Endothelial cell of umbilical vein (primary cell): ENCODE measurements at regions not wholly inside any gene's neighbourhood (a gene's known extent, or its start where the extent isn't known, plus 50 kb on each side); places are given as distances from the start of the nearest gene placed in this dataset.

Experiments used
- BruUV-seq: library from RNA; stranded (reverse); fragments of 400-500 nt; replicated peaks from 2 replicates; lab custom pipeline; 2021; lab: Mats Ljungman, UMichigan
- CTCF ChIA-PET: fragments of 300-600, 350-600 bp; sonication (Branson Sonifier 250); formaldehyde crosslinking; loops from one replicate; lab custom pipeline; 2021; ENCODE audit warnings: antibody characterized with exemption, inconsistent platforms; lab: Charles Lee
- POLR2A ChIA-PET: fragments of 300-600, 350-600 bp; sonication (Branson Sonifier 250); formaldehyde crosslinking; loops from one replicate; lab custom pipeline; 2021; ENCODE audit warnings: antibody characterized with exemption, inconsistent platforms; lab: Charles Lee
- DNase-seq: peaks from one replicate; pipeline ENCODE4 v3.0.0-alpha.2; 2011; ENCODE audit warnings: low read depth, low spot score
- FAIRE-seq: peaks from 2 replicates; lab custom pipeline; 2011; peaks lifted over from hg19 to GRCh38; lab: Jason Lieb, UNC
- H2AFZ ChIP-seq: 2 replicates; pipeline ENCODE4 v1.6.0; 2012; ENCODE audit warnings: low read depth, low read length, control low read depth, inconsistent platforms
- H3K27ac ChIP-seq: 2 replicates; pipeline ENCODE4 v1.5.1; 2011; ENCODE audit warnings: low read depth, mild to moderate bottlenecking, control low read depth, low read length, moderate library complexity; ENCODE audit not compliant: insufficient read depth
- H3K27me3 ChIP-seq, 2 experiments: 2 replicates each; pipeline versions ENCODE4 v1.6.0 to v1.6.1; 2011; ENCODE audit warnings: low read length in 2 of 2, mixed read lengths in 1 of 2; ENCODE audit not compliant: control insufficient read depth in 2 of 2, insufficient read depth in 2 of 2
- H3K36me3 ChIP-seq, 2 experiments: 2 replicates in 1 of 2; 3 replicates in 1 of 2; pipeline ENCODE4 v1.5.1; 2011; ENCODE audit warnings: low read length in 2 of 2, mild to moderate bottlenecking in 1 of 2, moderate library complexity in 1 of 2; ENCODE audit not compliant: control insufficient read depth in 2 of 2, insufficient read depth in 2 of 2; ENCODE audit errors: extremely low read depth in 1 of 2
- H3K4me1 ChIP-seq: 3 replicates; pipeline ENCODE4 v1.5.1; 2011; ENCODE audit warnings: mild to moderate bottlenecking, low read length; ENCODE audit not compliant: control insufficient read depth, insufficient read depth; ENCODE audit errors: extremely low read depth
- H3K4me2 ChIP-seq: 2 replicates; pipeline ENCODE4 v1.6.1; 2011; ENCODE audit warnings: low read length, control low read depth, mixed read lengths; ENCODE audit not compliant: insufficient read depth
- H3K4me3 ChIP-seq, 3 experiments: fragments of 200-600 bp in 1 of 3; sonication (generic), shearing (Covaris generic) in 1 of 3; replicated peaks in 1 of 3; 2 replicates each; pipeline ENCODE4 v1.5.1; 2011 to 2016; ENCODE audit warnings: control low read depth in 3 of 3, low read length in 3 of 3, mild to moderate bottlenecking in 2 of 3, inconsistent platforms in 1 of 3, low read depth in 1 of 3, moderate library complexity in 1 of 3; ENCODE audit not compliant: insufficient read depth in 1 of 3
- H3K79me2 ChIP-seq: 2 replicates; pipeline ENCODE4 v1.6.0; 2012; ENCODE audit warnings: low read length, inconsistent platforms; ENCODE audit not compliant: control insufficient read depth, insufficient read depth
- H3K9ac ChIP-seq: replicated peaks from 2 replicates; pipeline ENCODE3; 2011; ENCODE audit warnings: low read length, control low read depth; ENCODE audit not compliant: insufficient read depth; ENCODE audit errors: extremely low read depth
- H3K9me1 ChIP-seq: replicated peaks from 3 replicates; pipeline ENCODE4 v1.6.0; 2011; ENCODE audit warnings: mild to moderate bottlenecking, low read length; ENCODE audit not compliant: control insufficient read depth, insufficient read depth; ENCODE audit errors: extremely low read depth
- H3K9me3 ChIP-seq: replicated peaks from 2 replicates; pipeline ENCODE4 v1.5.1; 2012; ENCODE audit warnings: low read length, inconsistent platforms; ENCODE audit not compliant: control insufficient read depth, insufficient read depth
- H4K20me1 ChIP-seq: replicated peaks from 2 replicates; pipeline ENCODE3; 2011; ENCODE audit warnings: mild to moderate bottlenecking, low read length; ENCODE audit not compliant: control insufficient read depth, insufficient read depth; ENCODE audit errors: extremely low read depth
- CTCF ChIP-seq, 2 donors: IDR thresholded peaks; 1 replicate in 1 of 2; 2 replicates in 1 of 2; pipeline ENCODE4 v1.5.1; 2011; ENCODE audit warnings: low read length in 2 of 2, mild to moderate bottlenecking in 2 of 2, moderate library complexity in 2 of 2, control low read depth in 1 of 2, inconsistent platforms in 1 of 2, low read depth in 1 of 2; ENCODE audit not compliant: insufficient read depth in 1 of 2; ENCODE audit errors: extremely low read depth in 1 of 2
- EZH2 ChIP-seq: IDR thresholded peaks from 2 replicates; pipeline ENCODE4 v1.6.1; 2012; ENCODE audit warnings: borderline replicate concordance, low read depth, mild to moderate bottlenecking, moderate library complexity, low read length, inconsistent platforms; ENCODE audit not compliant: severe bottlenecking
- FOS ChIP-seq: IDR thresholded peaks from 2 replicates; pipeline ENCODE4 v1.6.1; 2011; ENCODE audit warnings: mild to moderate bottlenecking, low read length, moderate library complexity, borderline replicate concordance; ENCODE audit not compliant: insufficient read depth
- GATA2 ChIP-seq: IDR thresholded peaks from 2 replicates; pipeline ENCODE4 v1.7.0; 2011; ENCODE audit warnings: low read depth, mild to moderate bottlenecking, moderate library complexity, mixed read lengths, low read length; ENCODE audit not compliant: insufficient read length, insufficient read depth
- JUN ChIP-seq: IDR thresholded peaks from 2 replicates; pipeline ENCODE4 v1.6.1; 2011; ENCODE audit warnings: borderline replicate concordance, low read depth; ENCODE audit not compliant: insufficient read length, insufficient read depth
- MAX ChIP-seq: IDR thresholded peaks from 2 replicates; pipeline ENCODE4 v1.6.1; 2011; ENCODE audit not compliant: insufficient read depth, insufficient read length
- MYC ChIP-seq: IDR thresholded peaks from one replicate; pipeline ENCODE4 v1.6.1; 2011; ENCODE audit warnings: mild to moderate bottlenecking, low read depth, low read length
- POLR2A ChIP-seq: IDR thresholded peaks from 2 replicates; pipeline ENCODE4 v1.6.1; 2012; ENCODE audit warnings: low read depth, mild to moderate bottlenecking, control low read depth, low read length
- POLR2AphosphoS5 ChIP-seq: IDR thresholded peaks from 2 replicates; pipeline ENCODE4 v1.6.1; 2012; ENCODE audit warnings: low read depth, mild to moderate bottlenecking, control low read depth, low read length, moderate library complexity; ENCODE audit not compliant: insufficient read depth
- dilution Hi-C: fragments of 300-500 bp; cut with MboI; formaldehyde crosslinking; loops from one replicate; pipeline ENCODE4 v1.15.0; 2019; ENCODE audit warnings: low sequenced_read_pairs; ENCODE audit not compliant: extremely low pct_ligation_motif_present
- intact Hi-C: fragments of 100-400 bp; cut with micrococcal nuclease; formaldehyde crosslinking; loops from one replicate; pipeline ENCODE4 v1.10.0; 2022

GRCh38 chr6:26183237-26183580, 96.0 kb downstream of the HFE start:
- Histone ChIP-seq H3K27me3 (no peaks in the 10 kb centered on the region), H3K4me2 (peak overlapping the region; percentile 95), H3K4me1 (peaks cover 16% of the 10 kb centered on the region), H3K27ac (peak overlapping the region; percentile 43), H4K20me1 (no peaks in the 10 kb centered on the region), H3K9me3 (no peaks in the 10 kb centered on the region), H3K36me3 (no peaks in the 10 kb centered on the region), H3K9me1 (no peaks in the 10 kb centered on the region), H3K9ac (peak overlapping the region; percentile 25), H3K4me3 (peak overlapping the region; percentile 19 to 66 (median 21)), H3K79me2 (no peaks in the 10 kb centered on the region), H2AFZ (peak overlapping the region; percentile 91)
- no TSS peak for BruUV-seq
- TF ChIP-seq JUN (no peak), POLR2A (no peak), MAX (no peak), EZH2 (no peak), GATA2 (no peak), FOS (no peak), CTCF (IDR thresholded peaks at IDR 0.05; ENCODE audit: extremely low read depth in 1 of 2, insufficient read depth in 1 of 2, low read depth in 1 of 2, low read length in 2 of 2) (no peak), POLR2AphosphoS5 (no peak), MYC (no peak)
- ChIA-PET CTCF (interaction anchor here (1.0 to 2.6 kb wide), 11 partner anchors 10 to 413 kb away, joined by 3 to 25 read pairs (median 12); partner anchors contain the start of gene ABT1), POLR2A (interaction anchor here (0.6 to 3.0 kb wide), 13 partner anchors 10 to 162 kb away, joined by 3 to 60 read pairs (median 5); a partner anchor contains a TSS)
- intact Hi-C loops (loop anchor here (1.0 kb wide), 2 partner anchors 8 to 25 kb away; a partner anchor contains a TSS), dilution Hi-C loops (no loop called here)
- no peak for DNase-seq
- no peak for FAIRE-seq
